ENCODE measurements at regions not wholly inside any gene's neighbourhood (a gene's known extent, or its start where the extent isn't known, plus 50 kb on each side); places are given as distances from the start of the nearest gene placed in this dataset.
A peak's percentile ranks its signal among the peaks of the same experiment; 100 is the strongest.

- peaks cover 2% of the 10 kb centered on the region for H3K4me1 ChIP-seq (ENCODE audit: insufficient read depth, poor library complexity, severe bottlenecking)
- H3K27ac ChIP-seq (ENCODE audit: poor library complexity, severe bottlenecking): no peak overlapping the region
- no peak overlapping the region for H3K4me3 ChIP-seq (ENCODE audit: severe bottlenecking)
- H3K36me3 ChIP-seq (ENCODE audit: low read depth): no peaks in the 10 kb centered on the region
- no peaks in the 10 kb centered on the region for H3K9me3 ChIP-seq (ENCODE audit: severe bottlenecking)
- DNase-seq (ENCODE audit: low spot score): no peak
- ATAC-seq (ENCODE audit: low read depth): no peak
- H3K27me3 ChIP-seq (ENCODE audit: insufficient read depth, poor library complexity, severe bottlenecking): no peaks in the 10 kb centered on the region
- no peak for TF ChIP-seq CTCF (IDR thresholded peaks at IDR 0.05; ENCODE audit: poor library complexity, severe bottlenecking)
These were observed 2159.4 kb upstream of the AGA start for GRCh38 chr4:179601671-179602070.

- Histone ChIP-seq H3K4me3 (ENCODE audit: severe bottlenecking) (no peak overlapping the region), H3K9me3 (ENCODE audit: severe bottlenecking) (no peaks in the 10 kb centered on the region), H3K4me1 (ENCODE audit: insufficient read depth, poor library complexity, severe bottlenecking) (peaks cover 8% of the 10 kb centered on the region), H3K36me3 (ENCODE audit: low read depth) (no peaks in the 10 kb centered on the region), H3K27ac (ENCODE audit: poor library complexity, severe bottlenecking) (no peak overlapping the region), H3K27me3 (ENCODE audit: insufficient read depth, poor library complexity, severe bottlenecking) (no peaks in the 10 kb centered on the region)
- TF ChIP-seq CTCF (IDR thresholded peaks at IDR 0.05; ENCODE audit: poor library complexity, severe bottlenecking): no peak
- ATAC-seq (ENCODE audit: low read depth): peak; percentile 41; the same call in 1 of the 3 replicates
- DNase-seq (ENCODE audit: low spot score): no peak
These were observed 2163.0 kb upstream of the AGA start for GRCh38 chr4:179605196-179605595.

GRCh38 chr4:179607003-179607402 is 2164.8 kb upstream of the AGA start:
- Histone ChIP-seq H3K4me3 (ENCODE audit: severe bottlenecking) (no peak overlapping the region), H3K4me1 (ENCODE audit: insufficient read depth, poor library complexity, severe bottlenecking) (peaks cover 8% of the 10 kb centered on the region), H3K36me3 (ENCODE audit: low read depth) (no peaks in the 10 kb centered on the region), H3K27me3 (ENCODE audit: insufficient read depth, poor library complexity, severe bottlenecking) (no peaks in the 10 kb centered on the region), H3K9me3 (ENCODE audit: severe bottlenecking) (no peaks in the 10 kb centered on the region), H3K27ac (ENCODE audit: poor library complexity, severe bottlenecking) (no peak overlapping the region)
- TF ChIP-seq CTCF (IDR thresholded peaks at IDR 0.05; ENCODE audit: poor library complexity, severe bottlenecking): no peak
- ATAC-seq (ENCODE audit: low read depth) (no peak), DNase-seq (ENCODE audit: low spot score) (no peak)

GRCh38 chr4:179615704-179616103 is 2173.5 kb upstream of the AGA start:
- Histone ChIP-seq H3K27ac (ENCODE audit: poor library complexity, severe bottlenecking) (no peak overlapping the region), H3K36me3 (ENCODE audit: low read depth) (no peaks in the 10 kb centered on the region), H3K4me1 (ENCODE audit: insufficient read depth, poor library complexity, severe bottlenecking) (no peaks in the 10 kb centered on the region), H3K9me3 (ENCODE audit: severe bottlenecking) (no peaks in the 10 kb centered on the region), H3K4me3 (ENCODE audit: severe bottlenecking) (no peak overlapping the region), H3K27me3 (ENCODE audit: insufficient read depth, poor library complexity, severe bottlenecking) (no peaks in the 10 kb centered on the region)
- no peak for ATAC-seq (ENCODE audit: low read depth)
- TF ChIP-seq CTCF (IDR thresholded peaks at IDR 0.05; ENCODE audit: poor library complexity, severe bottlenecking): no peak
- DNase-seq (ENCODE audit: low spot score): no peak

GRCh38 chr4:179618966-179619365 is 2176.7 kb upstream of the AGA start:
- no peaks in the 10 kb centered on the region for H3K27me3 ChIP-seq (ENCODE audit: insufficient read depth, poor library complexity, severe bottlenecking)
- H3K4me1 ChIP-seq (ENCODE audit: insufficient read depth, poor library complexity, severe bottlenecking): no peaks in the 10 kb centered on the region
- H3K27ac ChIP-seq (ENCODE audit: poor library complexity, severe bottlenecking): no peak overlapping the region
- ATAC-seq (ENCODE audit: low read depth): no peak
- no peak for DNase-seq (ENCODE audit: low spot score)
- no peak overlapping the region for H3K4me3 ChIP-seq (ENCODE audit: severe bottlenecking)
- TF ChIP-seq CTCF (IDR thresholded peaks at IDR 0.05; ENCODE audit: poor library complexity, severe bottlenecking): no peak
- no peaks in the 10 kb centered on the region for H3K36me3 ChIP-seq (ENCODE audit: low read depth)
- H3K9me3 ChIP-seq (ENCODE audit: severe bottlenecking): no peaks in the 10 kb centered on the region

All from RWPE2 (cell line).